Cardiac septum (tissue), 1 donor: ENCODE measurements at regions not wholly inside any gene's neighbourhood (a gene's known extent, or its start where the extent isn't known, plus 50 kb on each side); places are given as distances from the start of the nearest gene placed in this dataset.
"Not testable (repeated sequence)": the region's sequence is repeated elsewhere in the genome, so short reads cannot be mapped to it uniquely, and the experiment has no call there.

Experiments
- DNase-seq: peaks from one replicate; pipeline ENCODE4 v3.0.0-alpha.2; 2020; ENCODE audit warnings: low spot score
- intact Hi-C: fragments of 100-400 bp; cut with DNase I; formaldehyde crosslinking; loops from one replicate; pipeline ENCODE4 v1.14.0; 2022
- donor health status: DM: no; HTN: no; CAD: no.

DNA sequence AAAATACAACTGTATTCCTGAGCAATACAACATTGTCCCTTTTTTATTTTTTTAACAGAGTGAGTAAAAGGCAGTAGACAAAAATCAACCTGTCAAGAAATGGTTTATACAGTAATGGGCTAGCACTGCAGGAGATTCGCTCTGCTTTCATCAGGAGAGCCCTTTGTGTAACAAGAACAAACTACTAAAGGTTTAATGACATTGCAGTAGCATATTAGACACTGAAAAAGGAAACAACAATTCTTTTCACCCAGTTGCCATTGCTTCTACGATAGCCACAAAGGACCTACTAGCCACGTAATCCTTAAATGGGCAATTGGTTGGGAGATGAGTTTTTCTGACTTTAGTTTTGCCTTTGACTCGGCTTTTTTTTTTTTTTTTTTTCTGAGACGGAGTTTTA, 319.8 kb upstream of the TRPM3 start:
- no peak for DNase-seq
- intact Hi-C loops, result no loop called here

DNA sequence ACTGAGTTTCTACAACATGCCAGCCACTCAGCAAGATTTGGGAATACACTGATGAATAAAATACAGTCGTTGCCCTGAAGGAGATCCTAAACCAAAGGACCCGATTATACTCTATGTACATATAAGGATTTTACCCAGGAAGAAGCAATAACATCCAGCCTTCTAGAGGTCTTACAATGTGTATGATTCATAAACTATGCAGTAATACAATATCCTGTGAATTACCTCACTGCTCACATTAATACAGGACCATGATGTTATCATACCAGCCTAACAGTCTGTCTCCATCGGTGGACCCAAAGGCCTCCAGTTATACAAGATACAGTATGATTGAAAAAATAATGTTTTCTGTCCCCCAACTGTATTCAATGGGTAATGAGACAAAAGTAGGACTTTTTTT, 310.5 kb upstream of the TRPM3 start:
- DNase-seq, result no peak
- intact Hi-C loops, result no loop called here

DNA sequence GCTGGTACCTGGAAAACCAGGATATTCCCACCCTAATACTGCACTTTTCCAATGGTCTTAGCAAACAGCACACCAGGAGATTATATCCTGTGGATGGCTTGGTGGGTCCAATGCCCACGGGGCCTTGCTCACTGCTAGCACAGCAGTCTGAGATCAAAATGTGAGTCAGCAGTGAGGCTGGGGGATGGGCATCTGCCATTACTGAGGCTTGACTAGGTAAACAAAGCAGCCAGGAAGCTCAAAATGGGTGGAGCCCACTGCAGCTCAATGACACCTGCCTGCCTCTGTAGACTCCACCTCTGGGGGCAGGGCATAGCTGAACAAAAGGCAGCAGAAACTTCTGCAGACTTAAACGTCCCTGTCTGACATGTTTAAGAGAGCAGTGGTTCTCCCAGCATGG, 285.9 kb upstream of the TRPM3 start:
- intact Hi-C loops, DNase-seq: not testable (repeated sequence)

DNA sequence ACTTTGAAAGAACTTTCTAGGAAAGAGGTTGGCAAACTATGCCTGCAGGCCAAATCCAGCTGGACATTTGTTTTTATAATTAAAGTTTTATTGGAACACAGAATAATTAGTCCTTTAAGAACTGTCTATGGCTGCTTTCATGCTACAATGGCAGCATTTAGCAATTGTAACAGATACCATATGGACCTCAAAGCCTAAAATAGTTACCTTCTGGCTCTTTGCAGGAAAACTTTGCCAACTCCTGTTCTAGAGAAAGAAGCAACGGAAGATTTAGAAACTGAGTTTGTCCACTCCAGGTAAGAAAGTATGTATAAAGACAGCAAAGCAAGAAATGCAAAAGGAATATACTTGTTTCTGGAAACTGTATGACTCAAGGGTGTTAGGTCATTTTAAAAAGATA, 281.7 kb upstream of the TRPM3 start:
- DNase-seq, result no peak
- intact Hi-C loops, result no loop called here

DNA sequence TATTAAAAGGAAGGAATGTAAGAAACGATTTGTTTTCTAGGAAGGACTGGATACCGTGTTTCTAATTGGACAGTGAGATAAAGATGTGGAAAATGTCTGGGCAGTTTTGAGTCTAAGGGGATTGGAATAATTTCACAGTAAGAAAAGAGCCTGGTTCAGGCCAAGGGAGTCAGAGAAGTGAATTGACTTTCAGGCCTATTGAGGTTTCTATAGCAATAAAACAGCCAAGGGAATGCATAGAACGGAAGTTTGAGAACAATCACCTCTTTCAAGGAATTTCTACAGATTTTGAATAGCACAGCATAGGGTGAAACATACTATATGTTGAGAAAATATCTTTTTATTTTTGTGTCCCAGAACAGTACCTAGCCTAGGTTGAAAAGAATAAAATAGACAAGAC, 271.6 kb upstream of the TRPM3 start:
- DNase-seq, result no peak
- intact Hi-C loops, result no loop called here

DNA sequence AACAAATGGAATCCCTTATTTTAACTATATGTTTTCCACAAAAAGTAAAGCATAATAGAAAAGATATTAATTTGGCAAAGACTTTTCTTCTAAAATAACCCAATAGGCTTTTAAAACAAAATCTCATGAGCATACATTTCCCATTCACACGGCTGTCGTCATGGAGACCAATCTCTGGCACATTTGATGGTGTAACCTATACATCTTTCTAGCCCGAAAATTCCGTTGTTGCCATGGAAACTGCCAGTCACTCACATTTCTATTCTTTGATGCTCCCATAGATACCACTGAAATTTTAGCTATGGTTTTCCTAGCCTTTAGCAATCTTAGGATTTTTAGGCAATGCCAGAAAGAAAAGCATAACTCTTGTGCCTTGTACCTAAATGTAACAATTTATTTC, 262.9 kb upstream of the TRPM3 start:
- intact Hi-C loops, result no loop called here
- no peak for DNase-seq

DNA sequence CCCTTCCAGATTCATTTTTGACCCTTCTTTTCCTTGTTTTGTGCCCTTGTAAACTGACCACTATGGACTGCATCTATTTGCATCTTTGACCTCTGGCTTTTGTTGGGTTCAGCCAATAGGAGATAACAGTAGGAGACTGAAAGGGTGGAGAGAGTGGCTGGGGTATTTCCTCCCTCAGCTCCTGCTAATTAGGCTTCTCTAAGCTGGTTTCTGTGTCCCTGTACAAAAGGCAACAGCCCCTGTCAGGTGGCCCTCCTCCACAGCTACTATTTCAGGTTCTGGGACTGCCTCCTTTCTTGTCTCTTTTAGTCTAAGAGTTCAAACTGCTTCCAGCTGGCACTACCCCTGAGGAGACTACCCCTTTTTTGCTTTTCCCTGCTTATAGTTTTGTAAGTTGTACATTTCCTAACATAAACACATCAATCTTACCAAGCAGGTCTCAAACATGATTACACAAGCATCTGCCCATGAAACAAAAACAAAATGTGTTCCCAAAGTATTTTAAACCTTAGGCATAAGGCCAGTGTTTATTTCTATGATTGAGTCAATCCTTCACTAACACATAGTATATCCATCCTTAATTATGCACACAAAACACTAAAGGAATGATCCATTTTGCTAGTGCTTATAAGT, 262.0 kb upstream of the TRPM3 start:
- intact Hi-C loops, result no loop called here
- DNase-seq, result no peak

DNA sequence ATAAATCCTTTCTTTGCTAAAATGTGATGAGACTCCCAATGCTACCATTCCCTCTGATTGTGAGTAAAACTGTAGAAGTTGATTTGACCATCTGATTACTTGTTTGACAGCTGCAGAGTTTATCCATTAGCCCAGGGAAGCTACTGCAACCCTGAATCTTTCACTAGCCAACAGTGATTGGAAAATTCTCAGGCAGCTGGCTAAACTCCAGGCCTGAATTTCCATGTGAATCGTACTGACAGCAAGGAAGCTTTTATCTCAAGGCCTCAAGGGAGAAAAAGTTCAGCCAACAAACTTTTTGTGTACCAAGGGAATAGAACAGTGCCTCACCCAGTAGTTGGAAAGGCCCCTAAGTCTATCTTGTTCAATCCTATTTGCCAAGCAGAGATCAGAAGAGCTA, 246.7 kb upstream of the TRPM3 start:
- intact Hi-C loops, result no loop called here
- DNase-seq, result no peak

DNA sequence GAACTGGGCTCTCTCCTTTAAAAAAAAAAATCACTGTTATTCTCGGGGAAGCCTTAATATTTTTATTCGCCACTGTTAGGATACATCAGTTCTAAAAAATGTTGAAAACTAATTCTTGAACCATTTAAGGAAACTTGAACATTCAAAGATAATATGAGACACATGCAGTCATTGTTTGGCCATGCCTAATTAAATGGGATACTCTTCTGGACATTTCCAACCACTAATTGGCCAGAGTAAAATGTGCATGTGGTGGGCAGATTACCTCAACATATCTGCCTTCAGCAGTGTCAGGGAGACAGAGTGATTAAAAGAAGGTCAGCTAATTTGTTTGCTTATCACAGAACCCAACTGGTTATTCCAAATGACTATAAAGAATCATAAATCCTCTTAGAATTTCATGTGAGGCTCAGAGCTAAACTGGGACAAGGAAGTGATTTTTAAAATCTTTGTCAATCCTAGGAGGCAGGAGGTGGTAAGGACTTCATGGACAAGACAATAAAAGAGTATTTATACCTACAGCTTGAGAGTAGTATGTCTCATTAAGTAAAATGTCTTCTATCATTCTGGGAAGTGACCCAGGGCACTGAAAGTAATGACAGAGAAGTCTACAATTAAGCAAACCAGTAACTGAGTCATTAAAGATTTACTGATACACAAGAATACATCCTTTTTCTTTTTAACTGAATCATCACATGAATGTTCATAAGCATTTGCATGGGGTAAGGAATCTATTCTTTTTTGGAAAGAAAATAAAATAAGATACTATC, 242.9 kb upstream of the TRPM3 start:
- intact Hi-C loops, result no loop called here
- DNase-seq, result no peak

DNA sequence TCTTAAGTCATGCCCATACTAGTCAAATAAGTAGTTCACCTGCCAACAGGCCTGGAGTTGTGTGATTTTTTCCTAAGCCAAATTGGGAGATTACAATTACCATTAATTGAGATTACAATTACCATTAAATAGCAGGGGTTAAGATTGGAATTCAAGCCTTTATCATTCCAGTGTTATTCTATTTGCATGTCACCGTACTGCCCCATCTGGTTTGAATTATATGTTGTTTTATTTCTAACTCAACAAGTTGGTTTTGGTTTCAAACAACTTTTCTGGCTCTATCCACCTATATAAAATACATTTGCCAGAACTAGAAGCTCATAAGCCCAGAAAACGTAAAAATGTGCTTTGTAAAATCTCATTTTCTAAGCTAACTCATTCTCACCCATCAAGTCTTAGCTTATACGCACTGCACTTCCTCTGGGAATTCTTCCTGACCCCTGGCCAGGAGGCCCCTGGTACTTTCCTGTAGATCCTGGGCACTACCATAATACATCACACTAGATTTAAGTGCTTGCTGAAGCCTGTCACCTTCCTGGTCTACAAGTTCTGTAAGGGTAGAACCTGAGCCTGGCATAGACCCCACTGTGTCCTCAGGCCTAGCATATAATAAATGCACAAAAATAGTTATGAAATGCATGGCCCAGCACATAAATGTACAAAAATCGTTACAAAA, 242.0 kb upstream of the TRPM3 start:
- intact Hi-C loops, result no loop called here
- DNase-seq, result no peak

DNA sequence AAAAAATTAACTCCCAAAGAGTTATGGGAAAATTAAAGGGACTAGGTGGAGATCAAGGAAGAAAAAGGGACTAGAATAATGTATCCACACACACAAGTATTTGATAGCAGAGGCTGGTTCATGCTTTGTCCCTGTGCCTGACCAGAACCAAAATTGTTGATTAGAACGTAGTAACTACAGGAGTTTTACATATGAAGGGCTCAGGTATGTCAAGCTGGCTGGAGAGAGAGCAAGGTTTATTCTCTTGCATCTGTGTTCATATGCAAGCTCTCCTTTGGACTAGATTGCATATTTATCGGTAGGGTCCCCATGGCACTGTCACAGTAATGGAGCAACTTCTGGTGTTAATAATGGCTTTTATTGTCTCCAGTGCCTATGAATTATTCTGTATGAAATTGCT, 239.9 kb upstream of the TRPM3 start:
- no peak for DNase-seq
- intact Hi-C loops, result no loop called here

DNA sequence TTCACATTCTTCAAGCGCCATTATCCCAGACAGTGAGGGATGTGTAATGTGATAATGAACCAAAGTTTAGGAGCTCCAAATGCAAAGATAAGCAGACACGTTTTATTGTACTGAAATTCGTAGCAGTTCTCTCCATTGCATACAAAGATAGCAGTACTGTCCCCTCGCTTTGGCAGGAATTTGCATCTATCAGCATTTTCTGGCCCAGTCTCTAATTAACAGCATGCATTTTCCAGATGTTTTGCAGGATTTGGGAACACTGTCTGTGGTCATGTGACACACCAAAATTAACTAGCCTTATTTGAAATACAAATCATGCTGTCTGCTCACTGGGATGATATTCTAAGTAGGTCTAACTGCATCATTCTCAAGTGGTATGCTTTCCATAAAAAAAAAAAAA, 235.9 kb upstream of the TRPM3 start:
- intact Hi-C loops, result no loop called here
- DNase-seq, result no peak

DNA sequence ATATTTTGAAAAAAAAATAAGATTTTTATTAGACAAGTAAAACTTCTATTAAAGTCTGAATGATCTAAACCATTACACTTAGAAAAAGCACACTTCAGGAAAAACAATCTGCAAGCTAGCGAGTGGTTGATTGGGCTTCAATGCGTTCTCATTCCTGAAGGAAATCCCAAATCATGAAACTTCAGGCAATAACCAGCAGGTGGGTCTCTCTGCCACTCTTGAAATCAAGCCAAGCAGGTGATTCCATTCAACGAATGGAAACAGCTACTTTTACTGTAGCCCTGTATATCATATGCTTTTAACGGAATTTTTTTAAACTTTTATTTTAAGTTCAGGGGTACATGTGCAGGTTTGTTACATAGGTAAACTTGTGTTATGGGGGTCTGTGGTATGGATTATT, 234.5 kb upstream of the TRPM3 start:
- DNase-seq, result no peak
- intact Hi-C loops, result no loop called here

DNA sequence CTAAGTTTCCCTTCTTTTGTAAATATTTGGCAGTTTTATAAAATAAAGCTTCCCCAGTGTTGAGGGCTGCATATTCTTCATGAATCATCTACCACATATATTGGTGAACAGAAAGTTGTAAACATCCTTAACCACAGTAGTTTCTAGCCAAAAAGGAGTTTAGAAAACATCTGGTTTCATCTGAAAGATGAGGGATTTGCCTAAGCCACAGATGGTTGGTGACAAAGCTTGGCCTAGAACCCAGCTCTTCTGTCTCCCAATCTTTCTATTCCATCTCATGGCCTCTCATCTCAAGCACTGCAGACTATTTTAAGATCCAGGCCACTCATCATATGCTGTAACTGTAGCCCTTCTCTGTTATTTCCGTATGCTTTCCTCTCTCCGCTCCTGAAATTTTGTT, 232.3 kb upstream of the TRPM3 start:
- intact Hi-C loops, result no loop called here
- no peak for DNase-seq

DNA sequence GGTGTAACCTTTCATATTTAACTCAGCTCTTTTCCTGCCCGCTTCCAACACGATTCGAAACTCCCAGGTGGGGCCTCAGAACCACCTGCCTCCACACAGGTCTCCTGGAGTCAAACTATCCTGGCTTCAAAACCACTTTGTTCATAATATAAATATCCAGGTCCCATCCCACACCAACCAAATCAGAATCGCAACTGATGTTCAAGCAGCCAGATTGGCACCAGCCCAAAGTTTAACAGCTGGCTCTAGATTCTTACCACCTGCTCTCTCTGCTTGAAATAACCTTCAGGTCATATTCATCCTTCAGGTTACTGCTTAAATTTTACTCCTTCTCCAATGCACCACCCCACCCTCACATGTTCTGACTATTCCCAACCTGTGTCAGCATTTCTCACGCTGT, 231.4 kb upstream of the TRPM3 start:
- DNase-seq, result no peak
- intact Hi-C loops, result no loop called here

DNA sequence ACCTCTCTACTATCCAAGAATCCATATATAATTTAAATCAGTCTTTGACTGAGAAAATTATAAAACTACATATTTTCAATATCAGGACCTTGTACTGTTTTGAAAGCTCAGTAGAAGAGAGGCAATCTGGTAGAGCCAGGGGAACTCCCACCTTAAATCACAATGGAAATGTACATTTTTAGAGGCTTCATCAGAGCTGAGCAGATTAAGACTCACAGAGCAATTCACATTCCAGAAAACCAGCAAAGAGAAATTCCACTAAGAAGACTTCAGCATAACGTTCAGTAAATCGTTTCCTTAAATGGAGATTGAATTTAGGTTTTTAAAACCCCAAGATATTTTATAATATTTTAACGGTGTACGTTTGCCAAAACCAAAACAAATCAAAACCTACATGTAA, 227.8 kb upstream of the TRPM3 start:
- no peak for DNase-seq
- intact Hi-C loops, result no loop called here

DNA sequence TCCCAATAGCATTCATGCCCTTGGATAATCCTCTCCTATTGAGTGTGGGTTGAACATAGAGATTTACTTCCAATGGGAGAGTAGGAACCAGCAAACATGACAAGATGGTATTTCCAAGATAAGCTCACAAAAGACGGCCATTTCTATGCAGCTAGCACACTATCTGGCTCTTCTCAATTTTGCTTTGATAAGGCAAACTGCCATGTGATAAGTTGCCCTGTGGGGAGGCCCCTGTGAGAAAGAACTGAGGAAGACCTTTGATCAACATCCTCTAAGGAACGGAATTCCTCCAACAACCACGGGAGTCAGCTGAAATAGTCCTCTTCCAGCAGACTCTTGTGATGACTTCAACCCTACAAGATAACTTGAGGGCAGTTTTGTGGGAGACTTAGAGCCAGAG, 211.9 kb upstream of the TRPM3 start:
- no peak for DNase-seq
- intact Hi-C loops, result no loop called here

DNA sequence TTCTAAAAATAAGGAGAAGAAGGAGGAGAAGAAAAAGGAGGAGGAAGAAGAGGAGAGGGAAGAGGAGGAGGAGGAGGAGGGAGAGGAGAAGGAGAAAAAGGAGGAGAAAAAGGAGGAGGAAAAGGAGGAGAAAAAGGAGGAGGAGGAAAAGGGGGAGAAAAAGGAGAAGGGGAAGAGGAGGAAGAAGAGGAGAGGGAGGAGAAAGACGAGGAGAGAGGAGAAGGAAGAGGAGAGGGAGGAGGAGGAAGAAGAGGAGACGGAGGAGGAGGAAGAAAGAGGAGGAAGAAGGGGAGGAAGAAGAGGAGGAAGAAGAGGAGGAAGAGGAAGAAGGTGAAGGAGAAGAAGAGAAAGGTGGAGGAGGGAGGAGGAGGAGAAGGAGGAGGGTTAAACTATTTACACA, 210.2 kb upstream of the TRPM3 start:
- intact Hi-C loops, result no loop called here
- no peak for DNase-seq

DNA sequence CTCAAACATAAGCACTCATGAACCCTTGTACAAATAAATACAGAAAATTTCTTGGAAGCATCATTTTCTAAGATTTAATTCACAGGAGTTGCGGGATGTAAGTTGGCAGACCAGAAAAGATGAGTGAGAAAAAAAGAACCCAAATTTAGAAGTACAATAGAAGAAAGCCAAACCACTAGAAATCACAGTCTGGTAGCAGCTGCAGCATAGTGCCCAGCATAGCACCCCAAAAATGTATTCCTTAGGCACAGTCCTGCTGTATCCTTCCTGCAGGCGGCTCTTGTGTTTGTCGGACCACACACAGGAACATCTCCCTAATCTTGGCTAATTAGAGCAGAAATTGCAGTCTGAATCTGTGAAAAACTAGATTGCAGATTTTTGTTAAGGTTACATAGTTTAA, 208.5 kb upstream of the TRPM3 start:
- intact Hi-C loops, result no loop called here
- no peak for DNase-seq

DNA sequence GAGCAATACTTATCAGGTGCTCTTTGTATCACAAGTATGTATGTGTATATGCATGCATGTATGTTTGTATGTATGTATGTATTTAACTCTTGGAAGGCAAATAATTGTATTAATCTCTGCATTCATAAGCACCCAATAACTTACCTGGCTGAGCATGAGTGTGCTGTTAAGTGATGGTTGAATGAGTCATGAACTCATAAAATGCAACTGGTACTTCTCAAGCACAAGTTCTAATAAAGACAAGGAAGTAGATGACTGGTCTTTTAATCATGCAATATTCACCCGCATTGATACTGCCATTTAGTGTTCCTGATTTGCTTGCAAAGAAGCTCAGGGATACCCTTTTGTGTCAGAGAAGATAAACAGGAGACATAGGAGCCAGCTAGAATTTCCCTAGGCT, 204.9 kb upstream of the TRPM3 start:
- intact Hi-C loops, result no loop called here
- DNase-seq, result no peak

DNA sequence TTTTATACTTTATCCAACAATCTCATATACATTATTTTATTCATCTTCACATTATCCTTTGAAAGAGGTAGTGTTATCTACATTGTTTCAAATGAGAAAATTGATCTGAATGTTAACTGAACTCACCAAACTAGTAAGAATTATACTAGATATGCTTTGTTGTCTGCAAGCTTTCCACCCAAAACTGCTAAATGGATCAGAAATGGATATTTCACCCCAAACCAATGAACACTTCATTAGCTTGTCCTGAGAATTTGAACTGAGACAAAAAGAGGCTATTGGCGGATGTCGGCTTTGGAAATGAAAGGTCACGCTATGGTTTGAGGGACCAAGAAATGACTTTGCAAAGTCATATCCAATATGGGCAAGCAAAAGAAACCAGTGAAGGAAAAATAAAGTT, 201.9 kb upstream of the TRPM3 start:
- no peak for DNase-seq
- intact Hi-C loops, result no loop called here
